ENCODE measurements at regions not wholly inside any gene's neighbourhood (a gene's known extent, or its start where the extent isn't known, plus 50 kb on each side); places are given as distances from the start of the nearest gene placed in this dataset.
A peak's percentile ranks its signal among the peaks of the same experiment; 100 is the strongest.
"Not testable (repeated sequence)": the region's sequence is repeated elsewhere in the genome, so short reads cannot be mapped to it uniquely, and the experiment has no call there.

DNA sequence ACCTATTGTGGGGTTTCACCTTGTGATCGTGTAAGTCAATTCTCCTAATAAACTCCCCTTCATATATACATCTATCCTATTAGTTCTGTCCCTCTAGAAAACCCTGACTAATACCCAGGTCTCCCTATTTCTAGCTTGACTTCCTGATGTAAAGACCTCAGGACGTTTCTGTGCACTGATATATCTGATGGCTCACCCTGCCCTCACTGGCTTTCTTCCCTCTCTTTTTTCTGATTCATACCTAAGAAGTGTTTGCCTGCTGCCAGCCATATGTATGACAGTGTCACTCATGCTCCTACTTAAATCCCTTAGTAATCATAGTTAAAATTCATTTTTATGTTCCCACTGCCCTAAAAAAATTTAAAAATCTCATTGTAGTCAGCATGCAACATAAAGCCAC is 124.8 kb upstream of the CCNG1 start:
- Histone ChIP-seq H3K27ac (ENCODE audit: low read depth, low read length) (no peak overlapping the region), H3K36me3 (ENCODE audit: insufficient read depth, low read length) (no peaks in the 10 kb centered on the region), H3K9me3 (ENCODE audit: low read length) (no peaks in the 10 kb centered on the region), H3K27me3 (ENCODE audit: insufficient read depth, low read length, poor library complexity, severe bottlenecking) (no peaks in the 10 kb centered on the region), H3K4me3 (ENCODE audit: low read length) (no peak overlapping the region), H3K4me1 (ENCODE audit: insufficient read depth, low read length) (no peaks in the 10 kb centered on the region)
- no peaks in the 10 kb centered on the region for H3K4me1 Mint-ChIP-seq
- peaks cover 7 to 11% (median 10%) of the 10 kb centered on the region in 5 donors for H3K9me3 Mint-ChIP-seq
- H3K27ac Mint-ChIP-seq: no peak overlapping the region
- no peaks in the 10 kb centered on the region for H3K27me3 Mint-ChIP-seq
- no peak for DNase-seq
- POLR2A ChIA-PET: no interaction called here
- CTCF ChIA-PET: no interaction called here
- H3K36me3 Mint-ChIP-seq: peaks cover 0 to 4% (median 0%) of the 10 kb centered on the region in 3 donors
- peak overlapping the region in 1 of 7 donors; percentile 57 for H3K4me3 Mint-ChIP-seq

DNA sequence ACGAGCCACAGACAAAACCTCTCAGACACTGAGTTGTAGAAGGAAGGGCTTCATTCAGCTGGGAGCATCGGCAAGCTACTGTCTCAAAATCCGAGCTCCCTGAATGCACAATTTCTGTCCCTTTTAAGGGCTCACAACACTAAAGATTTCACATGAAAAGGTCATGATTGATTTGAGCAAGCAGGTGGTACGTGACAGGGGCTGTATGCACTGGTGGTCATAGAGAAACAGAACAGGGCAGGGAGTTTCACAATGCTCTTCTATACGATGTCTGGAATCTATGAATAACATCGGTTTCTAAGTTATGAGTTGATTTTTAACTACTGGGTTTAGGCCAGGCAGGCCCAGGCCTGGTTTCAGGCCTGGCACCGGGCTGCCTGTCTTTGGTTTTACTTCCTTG is 124.3 kb upstream of the CCNG1 start:
- H3K4me3 Mint-ChIP-seq; POLR2A ChIA-PET; H3K27me3 Mint-ChIP-seq; H3K9me3 ChIP-seq (ENCODE audit: low read length); CTCF ChIA-PET; H3K4me3 ChIP-seq (ENCODE audit: low read length); H3K36me3 ChIP-seq (ENCODE audit: insufficient read depth, low read length); DNase-seq; H3K27ac Mint-ChIP-seq; H3K27me3 ChIP-seq (ENCODE audit: insufficient read depth, low read length, poor library complexity, severe bottlenecking); H3K27ac ChIP-seq (ENCODE audit: low read depth, low read length); H3K4me1 ChIP-seq (ENCODE audit: insufficient read depth, low read length); H3K36me3 Mint-ChIP-seq; H3K4me1 Mint-ChIP-seq: not testable (repeated sequence)
- peaks cover 7 to 11% (median 10%) of the 10 kb centered on the region in 5 donors for H3K9me3 Mint-ChIP-seq

DNA sequence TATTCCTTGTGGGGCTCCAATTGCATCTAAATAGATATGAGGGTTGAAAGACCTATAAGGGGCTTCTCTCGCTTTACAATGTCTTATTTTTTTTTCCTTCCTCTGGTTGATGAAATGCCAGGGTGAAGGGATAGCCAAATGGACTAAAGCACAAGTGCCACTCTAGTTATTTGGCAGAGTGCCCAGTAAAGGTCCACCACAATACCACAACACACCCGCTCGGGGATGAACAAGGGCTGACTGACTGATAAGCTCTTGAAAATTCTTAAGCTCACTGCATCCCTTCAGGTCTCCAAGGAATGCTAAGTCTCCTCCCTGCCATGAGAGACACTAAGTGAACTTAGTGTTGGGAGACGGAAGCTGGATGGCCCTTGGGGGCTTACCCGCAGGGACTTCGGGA is 121.0 kb upstream of the CCNG1 start:
- H3K27me3 Mint-ChIP-seq; H3K9me3 ChIP-seq (ENCODE audit: low read length); CTCF ChIA-PET; H3K4me1 Mint-ChIP-seq; H3K36me3 ChIP-seq (ENCODE audit: insufficient read depth, low read length); H3K27ac Mint-ChIP-seq; POLR2A ChIA-PET; H3K4me3 Mint-ChIP-seq; DNase-seq; H3K27me3 ChIP-seq (ENCODE audit: insufficient read depth, low read length, poor library complexity, severe bottlenecking); H3K27ac ChIP-seq (ENCODE audit: low read depth, low read length); H3K4me1 ChIP-seq (ENCODE audit: insufficient read depth, low read length); H3K4me3 ChIP-seq (ENCODE audit: low read length); H3K36me3 Mint-ChIP-seq: not testable (repeated sequence)
- peaks cover 7 to 11% (median 10%) of the 10 kb centered on the region in 5 donors for H3K9me3 Mint-ChIP-seq

DNA sequence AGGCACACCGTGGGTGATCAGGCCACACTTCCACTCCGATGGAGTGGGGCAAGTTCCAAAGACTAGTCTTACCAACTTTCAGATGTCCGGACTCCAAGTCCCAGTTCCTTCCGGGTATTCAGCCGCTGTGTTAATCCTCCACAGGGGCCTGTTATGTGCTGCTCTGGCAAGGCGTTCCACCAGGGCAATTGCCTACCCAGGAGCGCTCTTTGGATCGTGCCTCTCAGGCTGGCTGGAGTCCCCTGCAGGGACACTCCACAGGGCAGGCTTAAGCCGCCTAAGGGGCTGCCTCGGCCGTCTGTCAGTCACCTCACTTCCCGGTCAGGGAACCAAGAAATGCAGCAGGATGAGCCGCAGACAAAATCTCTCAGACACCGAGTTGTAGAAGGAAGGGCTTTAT is 118.7 kb upstream of the CCNG1 start:
- no peaks in the 10 kb centered on the region for H3K27me3 ChIP-seq (ENCODE audit: insufficient read depth, low read length, poor library complexity, severe bottlenecking)
- Mint-ChIP-seq H3K27me3 (no peaks in the 10 kb centered on the region), H3K27ac (no peak overlapping the region), H3K4me3 (no peak overlapping the region), H3K36me3 (no peaks in the 10 kb centered on the region), H3K4me1 (no peaks in the 10 kb centered on the region), H3K9me3 (peaks cover 0 to 3% (median 0%) of the 10 kb centered on the region in 5 donors)
- DNase-seq: no peak
- H3K36me3 ChIP-seq (ENCODE audit: insufficient read depth, low read length): no peaks in the 10 kb centered on the region
- no peaks in the 10 kb centered on the region for H3K4me1 ChIP-seq (ENCODE audit: insufficient read depth, low read length)
- H3K4me3 ChIP-seq (ENCODE audit: low read length): no peak overlapping the region
- no peaks in the 10 kb centered on the region for H3K9me3 ChIP-seq (ENCODE audit: low read length)
- H3K27ac ChIP-seq (ENCODE audit: low read depth, low read length): no peak overlapping the region
- POLR2A ChIA-PET: no interaction called here
- CTCF ChIA-PET: no interaction called here

GRCh38 chr5:163321511-163321910 is 115.9 kb upstream of the CCNG1 start:
- no peak overlapping the region for H3K27ac Mint-ChIP-seq
- POLR2A ChIA-PET: no interaction called here
- CTCF ChIA-PET: no interaction called here

DNA sequence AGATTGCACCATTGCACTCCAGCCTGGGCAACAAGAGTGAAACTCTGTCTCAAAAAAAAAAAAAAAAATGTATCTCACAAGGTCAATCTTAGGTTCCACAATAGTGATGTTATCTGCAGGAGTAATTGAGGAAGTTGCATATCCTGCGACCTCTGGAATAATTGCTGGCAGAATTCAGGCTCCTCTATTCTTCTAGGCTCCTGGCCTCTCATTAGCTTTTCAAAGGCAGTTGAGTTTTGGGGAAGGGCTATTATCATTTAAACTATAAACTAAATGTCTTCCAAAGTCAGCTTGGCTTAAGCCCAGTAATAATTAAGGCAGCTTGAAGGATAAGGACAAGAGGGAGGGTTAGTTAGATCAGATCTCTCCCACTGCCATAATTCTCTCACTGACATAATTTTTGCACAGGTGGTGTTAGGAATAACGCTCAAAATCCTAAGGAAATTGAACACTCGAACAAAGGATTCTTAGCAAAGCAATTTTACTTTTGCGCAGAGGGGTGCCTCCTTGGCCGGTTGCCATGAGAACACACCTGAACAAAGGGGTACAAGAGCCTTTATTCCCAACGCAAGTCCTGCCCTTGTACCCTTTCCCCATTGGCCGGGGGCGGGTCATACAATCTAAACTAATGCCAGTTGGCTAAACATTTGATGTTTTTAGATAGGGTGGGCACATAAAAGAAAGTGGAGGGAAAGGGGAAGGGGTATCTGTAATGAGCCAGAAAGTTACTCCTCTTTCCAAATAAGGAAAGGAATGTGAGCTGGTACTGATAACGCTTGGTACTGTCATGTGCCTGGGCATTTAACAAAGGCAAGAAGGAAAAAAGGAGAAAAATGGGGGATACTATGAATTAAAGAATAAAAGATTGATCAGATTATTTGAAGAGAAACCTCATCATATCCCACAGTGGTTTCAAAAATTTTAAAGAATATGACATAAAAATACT is 106.4 kb upstream of the CCNG1 start:
- no peaks in the 10 kb centered on the region for H3K4me1 Mint-ChIP-seq

More at GRCh38 chr5:163321511-163321910, 115.9 kb upstream of the CCNG1 start:
- H3K4me3 Mint-ChIP-seq: no peak overlapping the region
- DNase-seq: no peak
- H3K4me3 ChIP-seq (ENCODE audit: low read length): no peak overlapping the region
- no peak overlapping the region for H3K27ac ChIP-seq (ENCODE audit: low read depth, low read length)
- H3K4me1 Mint-ChIP-seq: no peaks in the 10 kb centered on the region
- H3K27me3 Mint-ChIP-seq: peaks cover 1 to 8% of the 10 kb centered on the region in 2 donors
- no peaks in the 10 kb centered on the region for H3K9me3 Mint-ChIP-seq
- H3K4me1 ChIP-seq (ENCODE audit: insufficient read depth, low read length): no peaks in the 10 kb centered on the region
- no peaks in the 10 kb centered on the region for H3K36me3 ChIP-seq (ENCODE audit: insufficient read depth, low read length)
- H3K36me3 Mint-ChIP-seq: no peaks in the 10 kb centered on the region
- H3K9me3 ChIP-seq (ENCODE audit: low read length): no peaks in the 10 kb centered on the region
- H3K27me3 ChIP-seq (ENCODE audit: insufficient read depth, low read length, poor library complexity, severe bottlenecking): no peaks in the 10 kb centered on the region

DNA sequence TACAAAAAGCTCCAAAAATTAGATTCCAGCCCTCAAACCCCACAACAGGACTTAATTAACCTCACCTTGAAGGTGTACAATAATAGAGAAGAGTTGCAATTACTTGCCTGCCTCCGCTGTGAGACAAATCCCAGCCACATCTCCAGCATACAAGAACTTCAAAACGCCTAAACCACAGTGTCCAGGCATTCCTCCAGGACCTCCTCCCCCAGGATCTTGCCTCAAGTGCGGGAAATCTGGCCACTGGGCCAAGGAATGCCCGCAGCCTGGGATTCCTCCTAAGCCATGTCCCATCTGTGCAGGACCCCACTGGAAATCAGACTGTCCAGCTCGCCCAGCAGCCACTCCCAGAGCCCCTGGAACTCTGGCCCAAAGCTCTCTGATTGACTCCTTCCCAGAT is 101.3 kb upstream of the CCNG1 start:
- POLR2A ChIA-PET; H3K4me3 Mint-ChIP-seq; H3K27me3 ChIP-seq (ENCODE audit: insufficient read depth, low read length, poor library complexity, severe bottlenecking); H3K36me3 ChIP-seq (ENCODE audit: insufficient read depth, low read length); H3K36me3 Mint-ChIP-seq; H3K9me3 ChIP-seq (ENCODE audit: low read length); H3K4me1 Mint-ChIP-seq; H3K27ac ChIP-seq (ENCODE audit: low read depth, low read length); DNase-seq; H3K4me1 ChIP-seq (ENCODE audit: insufficient read depth, low read length); H3K27ac Mint-ChIP-seq; CTCF ChIA-PET; H3K9me3 Mint-ChIP-seq; H3K4me3 ChIP-seq (ENCODE audit: low read length): not testable (repeated sequence)
- H3K27me3 Mint-ChIP-seq: peaks cover 2 to 10% of the 10 kb centered on the region in 2 donors

More for the DNA sequence above, 106.4 kb upstream of the CCNG1 start:
- Histone ChIP-seq H3K27me3 (ENCODE audit: insufficient read depth, low read length, poor library complexity, severe bottlenecking) (no peaks in the 10 kb centered on the region), H3K36me3 (ENCODE audit: insufficient read depth, low read length) (no peaks in the 10 kb centered on the region), H3K4me1 (ENCODE audit: insufficient read depth, low read length) (no peaks in the 10 kb centered on the region), H3K9me3 (ENCODE audit: low read length) (no peaks in the 10 kb centered on the region), H3K4me3 (ENCODE audit: low read length) (no peak overlapping the region), H3K27ac (ENCODE audit: low read depth, low read length) (no peak overlapping the region)
- Mint-ChIP-seq H3K36me3 (no peaks in the 10 kb centered on the region), H3K27me3 (peaks cover 3 to 13% of the 10 kb centered on the region in 2 donors), H3K4me3 (no peak overlapping the region), H3K9me3 (peaks cover 0 to 1% (median 0%) of the 10 kb centered on the region in 5 donors), H3K27ac (no peak overlapping the region)
- DNase-seq: no peak
- CTCF ChIA-PET: no interaction called here
- POLR2A ChIA-PET: no interaction called here

DNA sequence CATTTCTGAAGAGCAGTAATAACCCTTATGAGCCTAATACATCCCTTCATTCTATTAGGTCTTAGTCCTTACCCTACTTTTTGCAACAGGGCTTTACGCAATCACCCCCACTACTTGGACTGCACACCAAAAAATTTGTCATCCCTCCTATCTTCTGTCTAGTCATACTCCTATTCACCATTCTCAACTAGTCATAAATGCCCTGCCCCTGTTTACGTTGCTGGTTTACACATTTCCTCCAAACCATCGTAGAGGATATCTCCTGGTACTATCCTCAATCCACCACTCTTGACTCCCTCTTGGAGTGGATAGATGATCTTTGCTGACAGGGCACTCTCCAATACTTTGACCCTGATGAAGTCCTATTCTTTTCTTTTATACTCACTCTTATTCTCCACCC is 98.2 kb upstream of the CCNG1 start:
- H3K4me1 ChIP-seq (ENCODE audit: insufficient read depth, low read length): no peaks in the 10 kb centered on the region
- H3K4me3 ChIP-seq (ENCODE audit: low read length): no peak overlapping the region
- H3K9me3 ChIP-seq (ENCODE audit: low read length): no peaks in the 10 kb centered on the region
- H3K27ac Mint-ChIP-seq: no peak overlapping the region
- no peaks in the 10 kb centered on the region for H3K36me3 Mint-ChIP-seq
- ChIA-PET POLR2A (no interaction called here), CTCF (no interaction called here)
- H3K4me1 Mint-ChIP-seq: no peaks in the 10 kb centered on the region
- no peak for DNase-seq
- H3K9me3 Mint-ChIP-seq: peaks cover 0 to 1% (median 0%) of the 10 kb centered on the region in 5 donors
- H3K4me3 Mint-ChIP-seq: no peak overlapping the region
- no peak overlapping the region for H3K27ac ChIP-seq (ENCODE audit: low read depth, low read length)
- no peaks in the 10 kb centered on the region for H3K27me3 ChIP-seq (ENCODE audit: insufficient read depth, low read length, poor library complexity, severe bottlenecking)
- H3K36me3 ChIP-seq (ENCODE audit: insufficient read depth, low read length): no peaks in the 10 kb centered on the region
- peaks cover 3 to 13% of the 10 kb centered on the region in 2 donors for H3K27me3 Mint-ChIP-seq

Data from CD8-positive, alpha-beta memory T cell (primary cell).